Neutrophil (primary cell): ENCODE measurements at regions not wholly inside any gene's neighbourhood (a gene's known extent, or its start where the extent isn't known, plus 50 kb on each side); places are given as distances from the start of the nearest gene placed in this dataset.

ENCODE experiments used
- H3K27ac ChIP-seq: fragments of 200-600 bp; sonication (generic); 2 replicates; pipeline ENCODE4 v1.5.1; 2016; ENCODE audit warnings: mild to moderate bottlenecking, moderate library complexity
- H3K27me3 ChIP-seq: fragments of 200-600 bp; sonication (generic); 2 replicates; pipeline ENCODE4 v1.6.0; 2016; ENCODE audit warnings: mild to moderate bottlenecking
- H3K36me3 ChIP-seq: fragments of 200-600 bp; sonication (generic); 2 replicates; pipeline ENCODE4 v1.5.1; 2017
- H3K4me1 ChIP-seq, 2 experiments: fragments of 200-600 bp in 1 of 2; sonication (generic) in 1 of 2; 1 replicate in 1 of 2; 2 replicates in 1 of 2; pipeline versions ENCODE4 v1.5.1 to v1.6.1; 2013 to 2016; ENCODE audit warnings: low read depth in 1 of 2, low read length in 1 of 2, mild to moderate bottlenecking in 1 of 2, moderate library complexity in 1 of 2; ENCODE audit not compliant: control insufficient read depth in 1 of 2, insufficient read depth in 1 of 2
- H3K4me3 ChIP-seq, 2 experiments: fragments of 200-600 bp in 1 of 2; sonication (generic) in 1 of 2; 1 replicate in 1 of 2; 2 replicates in 1 of 2; pipeline ENCODE4 v1.5.1; 2013 to 2016; ENCODE audit warnings: low read depth in 1 of 2, low read length in 1 of 2, mild to moderate bottlenecking in 1 of 2, moderate library complexity in 1 of 2
- H3K9me3 ChIP-seq: fragments of 200-600 bp; sonication (generic); 2 replicates; pipeline ENCODE4 v1.5.1; 2016
- TF ChIP-seq, protein P1 (sequence below): fragments of 200-600 bp; sonication (generic); IDR thresholded peaks from 2 replicates; pipeline ENCODE4 v1.5.1; 2016; ENCODE audit warnings: antibody characterized with exemption

DNA sequence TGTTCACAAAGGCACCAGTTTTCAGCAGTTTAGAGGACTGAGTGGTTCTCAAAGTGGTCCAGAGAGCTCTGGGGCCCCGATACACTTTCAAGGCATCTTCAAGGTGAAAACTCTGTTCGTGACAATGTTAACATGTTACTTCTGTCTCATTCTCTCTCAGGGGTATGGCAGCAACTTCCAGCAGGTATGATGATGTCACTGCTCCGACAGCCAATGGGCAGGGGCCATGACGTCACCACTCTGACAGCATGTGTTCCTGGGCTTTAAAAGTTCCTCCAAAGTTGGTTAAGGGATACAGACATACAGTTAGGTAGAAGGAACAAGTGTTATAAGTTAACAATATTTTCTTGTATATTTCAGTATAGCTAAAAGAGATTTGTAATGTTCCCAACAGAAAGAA, 87.9 kb downstream of the KLF15 start:
- Histone ChIP-seq H3K4me3 (no peak overlapping the region), H3K27me3 (peaks cover 70% of the 10 kb centered on the region), H3K27ac (no peak overlapping the region), H3K36me3 (no peaks in the 10 kb centered on the region), H3K9me3 (no peaks in the 10 kb centered on the region), H3K4me1 (no peaks in the 10 kb centered on the region)
- TF ChIP-seq, protein P1, sequence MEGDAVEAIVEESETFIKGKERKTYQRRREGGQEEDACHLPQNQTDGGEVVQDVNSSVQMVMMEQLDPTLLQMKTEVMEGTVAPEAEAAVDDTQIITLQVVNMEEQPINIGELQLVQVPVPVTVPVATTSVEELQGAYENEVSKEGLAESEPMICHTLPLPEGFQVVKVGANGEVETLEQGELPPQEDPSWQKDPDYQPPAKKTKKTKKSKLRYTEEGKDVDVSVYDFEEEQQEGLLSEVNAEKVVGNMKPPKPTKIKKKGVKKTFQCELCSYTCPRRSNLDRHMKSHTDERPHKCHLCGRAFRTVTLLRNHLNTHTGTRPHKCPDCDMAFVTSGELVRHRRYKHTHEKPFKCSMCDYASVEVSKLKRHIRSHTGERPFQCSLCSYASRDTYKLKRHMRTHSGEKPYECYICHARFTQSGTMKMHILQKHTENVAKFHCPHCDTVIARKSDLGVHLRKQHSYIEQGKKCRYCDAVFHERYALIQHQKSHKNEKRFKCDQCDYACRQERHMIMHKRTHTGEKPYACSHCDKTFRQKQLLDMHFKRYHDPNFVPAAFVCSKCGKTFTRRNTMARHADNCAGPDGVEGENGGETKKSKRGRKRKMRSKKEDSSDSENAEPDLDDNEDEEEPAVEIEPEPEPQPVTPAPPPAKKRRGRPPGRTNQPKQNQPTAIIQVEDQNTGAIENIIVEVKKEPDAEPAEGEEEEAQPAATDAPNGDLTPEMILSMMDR = no peak

DNA sequence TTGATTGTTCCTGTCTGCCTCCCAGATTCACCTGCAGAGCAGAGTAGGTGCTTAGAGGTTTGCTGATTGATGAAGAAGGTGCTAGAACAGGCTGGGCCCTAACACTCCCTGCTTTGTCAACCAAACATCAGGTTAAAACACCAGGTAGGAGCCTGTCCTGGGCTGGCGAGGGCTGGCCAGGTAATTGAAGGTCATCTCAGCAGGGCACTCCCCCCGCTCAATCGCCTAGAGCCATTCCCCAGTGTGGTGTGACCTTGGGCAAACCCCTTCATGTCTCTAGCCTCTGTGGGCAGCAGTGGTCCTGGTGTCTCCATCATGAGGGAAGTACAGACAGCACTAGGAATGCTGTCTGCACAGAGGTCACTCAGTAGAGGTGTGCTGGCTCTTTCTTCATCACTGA, 88.3 kb downstream of the KLF15 start:
- Histone ChIP-seq H3K4me1 (no peaks in the 10 kb centered on the region), H3K4me3 (no peak overlapping the region), H3K27ac (no peak overlapping the region), H3K27me3 (peaks cover 72% of the 10 kb centered on the region), H3K36me3 (no peaks in the 10 kb centered on the region), H3K9me3 (no peaks in the 10 kb centered on the region)
- TF ChIP-seq, protein P1 = no peak

DNA sequence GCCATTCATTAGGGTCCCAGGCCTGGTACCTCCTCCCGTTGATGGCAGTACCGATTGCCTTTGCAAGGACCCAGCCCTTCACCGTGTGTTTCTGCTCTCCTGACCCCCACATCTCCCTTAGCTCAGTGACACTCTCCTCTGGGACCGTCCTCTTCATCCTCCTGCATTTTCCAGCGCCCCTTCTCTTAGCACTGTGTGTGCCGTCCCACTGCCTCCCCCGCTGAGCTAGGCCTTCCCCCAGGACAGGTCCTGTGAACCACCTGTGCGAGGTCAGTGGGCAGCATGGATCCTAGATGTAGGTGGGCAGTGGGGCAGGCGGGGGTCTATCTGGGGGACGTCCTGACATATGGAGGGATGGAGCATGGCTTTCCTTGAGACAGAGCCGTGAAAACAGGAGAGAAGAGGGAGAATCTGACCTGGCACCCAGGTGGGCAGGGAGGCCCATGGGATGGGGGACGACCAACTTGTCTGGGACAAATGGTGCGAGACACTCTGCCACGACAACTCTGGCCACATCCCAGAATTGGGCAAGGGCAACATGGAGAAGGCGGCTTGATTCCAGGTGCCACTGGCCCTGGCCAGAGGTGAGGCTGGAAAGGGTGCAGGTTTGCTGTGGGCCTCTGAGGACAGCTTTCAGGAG, 87.7 kb upstream of the ALDH1L1 start:
- Histone ChIP-seq H3K36me3 (no peaks in the 10 kb centered on the region), H3K4me1 (no peaks in the 10 kb centered on the region), H3K27ac (no peak overlapping the region), H3K9me3 (no peaks in the 10 kb centered on the region), H3K27me3 (peaks cover 72% of the 10 kb centered on the region), H3K4me3 (no peak overlapping the region)
- TF ChIP-seq, protein P1 = no peak

DNA sequence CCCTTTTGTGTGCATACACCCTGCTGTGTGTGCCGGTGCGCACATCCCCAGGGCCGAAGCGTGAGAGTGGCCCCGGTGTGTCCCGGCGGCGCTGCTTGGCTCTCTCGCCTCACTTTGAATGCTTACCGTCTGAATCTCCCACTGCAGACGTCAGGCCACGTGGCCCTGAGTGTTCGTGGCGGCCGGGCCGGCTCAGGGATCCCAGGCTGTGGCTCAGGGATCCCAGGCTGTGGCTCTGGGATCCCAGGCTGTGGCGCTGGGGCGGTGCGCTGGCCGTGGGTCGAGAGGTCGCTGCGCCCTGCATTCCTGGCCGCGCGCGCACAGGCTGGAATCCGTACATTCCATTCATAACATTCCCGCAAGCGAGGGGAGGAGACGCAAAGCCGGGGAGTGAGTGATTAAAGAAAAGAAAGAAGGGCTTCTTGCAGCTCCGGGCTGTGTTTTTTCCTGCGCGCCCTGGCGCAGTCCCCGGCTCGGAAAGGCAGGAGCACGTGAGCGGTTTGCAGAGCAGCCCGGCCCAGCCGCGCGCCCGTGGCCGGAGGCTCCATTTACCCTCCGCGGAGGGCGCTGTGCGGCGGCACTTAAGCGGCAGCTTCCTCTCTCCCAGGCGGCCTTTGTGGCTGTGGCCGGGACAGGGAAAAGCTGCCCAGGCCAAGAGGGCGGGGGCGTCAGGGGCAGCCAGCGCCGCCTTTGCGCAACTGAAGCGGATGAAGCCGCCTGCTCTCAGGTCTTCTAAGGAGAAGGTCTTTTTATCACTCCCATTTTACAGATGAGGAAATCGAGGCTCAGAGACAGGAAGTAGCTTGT, 87.0 kb upstream of the ALDH1L1 start:
- Histone ChIP-seq H3K4me3 (no peak overlapping the region), H3K36me3 (no peaks in the 10 kb centered on the region), H3K9me3 (no peaks in the 10 kb centered on the region), H3K27me3 (peaks cover 72% of the 10 kb centered on the region), H3K4me1 (no peaks in the 10 kb centered on the region), H3K27ac (no peak overlapping the region)
- TF ChIP-seq, protein P1 = no peak

GRCh38 chr3:126266850-126267168, 86.4 kb upstream of the ALDH1L1 start:
- TF ChIP-seq, protein P1 = no peak
- no peaks in the 10 kb centered on the region for H3K9me3 ChIP-seq
- H3K27ac ChIP-seq = no peak overlapping the region
- no peaks in the 10 kb centered on the region for H3K4me1 ChIP-seq
- peaks cover 67% of the 10 kb centered on the region for H3K27me3 ChIP-seq
- no peak overlapping the region for H3K4me3 ChIP-seq
- no peaks in the 10 kb centered on the region for H3K36me3 ChIP-seq
